ENCODE measurements at regions not wholly inside any gene's neighbourhood (a gene's known extent, or its start where the extent isn't known, plus 50 kb on each side); places are given as distances from the start of the nearest gene placed in this dataset.

DNA sequence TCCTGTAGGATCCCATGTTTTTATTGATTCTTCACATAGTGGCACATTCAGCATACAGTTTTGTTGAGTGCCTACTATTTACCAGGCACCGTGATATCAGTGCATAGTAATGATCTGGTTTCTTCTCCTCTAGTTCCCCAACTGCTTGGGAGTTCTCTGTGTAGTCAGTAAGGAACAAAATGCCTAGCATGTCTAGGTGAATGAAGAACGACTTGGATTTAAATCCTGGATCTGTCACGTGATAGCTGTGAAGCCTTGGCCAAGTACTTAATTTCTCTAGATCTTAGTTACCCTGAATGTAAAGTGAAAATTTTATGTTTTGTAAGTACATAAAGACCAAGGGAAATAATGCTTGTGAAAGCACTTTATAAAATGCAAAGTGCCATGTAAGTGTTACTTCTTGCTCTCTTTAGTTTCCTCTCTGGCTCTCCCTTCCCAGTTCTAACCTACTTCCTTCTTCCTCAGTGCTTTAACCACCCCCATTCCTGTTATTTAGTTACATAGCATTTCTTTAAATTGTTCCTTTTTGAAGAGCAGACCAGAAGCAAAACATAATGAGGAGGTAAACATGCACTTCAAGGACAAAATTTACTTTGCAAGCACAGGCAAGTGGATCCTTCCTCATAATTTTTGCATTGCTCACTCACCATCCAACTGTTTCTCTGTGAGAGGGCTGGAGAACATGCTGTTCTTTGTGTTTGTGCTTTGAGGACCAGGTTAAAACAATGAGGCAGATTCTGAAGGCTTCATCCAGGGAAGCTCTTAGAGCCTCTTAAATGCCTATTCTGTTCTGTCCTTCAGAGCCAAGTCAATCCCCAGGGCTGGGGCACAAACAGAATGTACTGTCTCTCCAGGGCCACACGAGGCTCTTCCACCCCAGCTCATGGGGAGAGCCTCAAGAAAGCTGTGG, 353.9 kb upstream of the TENM4 start:
- Histone ChIP-seq H3K36me3 (ENCODE audit: control insufficient read depth, insufficient read depth, low read length) (no peaks in the 10 kb centered on the region), H3K27me3 (ENCODE audit: control insufficient read depth, insufficient read depth, low read length) (no peaks in the 10 kb centered on the region), H4K20me1 (ENCODE audit: insufficient read depth, low read length) (no peaks in the 10 kb centered on the region), H3K9me1 (ENCODE audit: insufficient read depth, low read length) (no peaks in the 10 kb centered on the region), H3K27ac (ENCODE audit: insufficient read depth, low read length) (no peak overlapping the region), H2BK20ac (ENCODE audit: low read depth, low read length) (no peak overlapping the region), H4K8ac (ENCODE audit: low read depth in 2 of 2, low read length in 2 of 2) (no peak overlapping the region), H3K4me3 (ENCODE audit: insufficient read depth, low read depth, low read length) (no peak overlapping the region), H3K56ac (ENCODE audit: extremely low read depth, insufficient read depth, low read length) (no peak overlapping the region), H2AK5ac (ENCODE audit: low read depth, low read length) (no peak overlapping the region), H3K18ac (ENCODE audit: low read depth, low read length) (no peak overlapping the region), H3K9ac (ENCODE audit: low read depth, low read length) (no peak overlapping the region), H4K91ac (ENCODE audit: insufficient read depth, low read depth, low read length) (no peak overlapping the region), H3K4ac (ENCODE audit: low read depth, low read length) (no peak overlapping the region), H3K9me3 (ENCODE audit: control insufficient read depth, insufficient read depth, low read length) (no peaks in the 10 kb centered on the region), H3K4me1 (ENCODE audit: control insufficient read depth, insufficient read depth, low read length) (no peaks in the 10 kb centered on the region), H4K5ac (ENCODE audit: low read depth, low read length) (no peak overlapping the region), H2BK15ac (ENCODE audit: low read depth, low read length) (no peak overlapping the region), H2BK5ac (ENCODE audit: low read depth, low read length, poor library complexity, severe bottlenecking) (no peak overlapping the region), H3K14ac (replicated peaks; ENCODE audit: low read depth, low read length) (no peak overlapping the region), H3K4me2 (ENCODE audit: low read depth, low read length) (no peak overlapping the region), H3K23ac (ENCODE audit: low read depth, low read length) (no peak overlapping the region), H2AK9ac (replicated peaks; ENCODE audit: low read depth, low read length, poor library complexity) (no peak overlapping the region), H2BK120ac (ENCODE audit: low read depth, low read length) (no peak overlapping the region), H3K79me1 (ENCODE audit: low read depth in 1 of 2, low read length in 2 of 2) (no peaks in the 10 kb centered on the region), H2AFZ (replicated peaks; ENCODE audit: low read length, poor library complexity) (no peak overlapping the region)
- dilution Hi-C loops (cut with HindIII; ENCODE audit: low sequenced_read_pairs, unreplicated experiment), result no loop called here
- WGBS, 2 experiments (ENCODE audit: extremely low coverage in 2 of 2, insufficient read length in 1 of 2), result 0% methylated on average over 1 of the region's 4 CpGs; no CpG with 5 or more reads in 1 of the 2 experiments
- DNase-seq, result no peak
- ATAC-seq (ENCODE audit: low read depth), result no peak
- in situ Hi-C loops (cut with MboI; ENCODE audit: low sequenced_read_pairs), result no loop called here
- intact Hi-C loops (cut with micrococcal nuclease), result no loop called here
- TF ChIP-seq USF2 (IDR thresholded peaks at IDR 0.05; ENCODE audit: low read depth, low read length) (no peak), RAD21 (IDR thresholded peaks at IDR 0.05; ENCODE audit: low read length) (no peak), SMC3 (IDR thresholded peaks at IDR 0.05; ENCODE audit: low read depth, low read length) (no peak), RCOR1 (IDR thresholded peaks at IDR 0.05; ENCODE audit: insufficient replicate concordance, low read length) (no peak), MAFK (IDR thresholded peaks at IDR 0.05; ENCODE audit: low read depth, low read length) (no peak), MAZ (IDR thresholded peaks at IDR 0.05; ENCODE audit: borderline replicate concordance, low read depth, low read length) (no peak), FOS (IDR thresholded peaks at IDR 0.05; ENCODE audit: low read depth, low read length) (no peak), RFX5 (IDR thresholded peaks at IDR 0.05; ENCODE audit: low read depth, low read length) (no peak), POLR2A (IDR thresholded peaks at IDR 0.05; ENCODE audit: low read depth, low read length) (no peak), CEBPB (IDR thresholded peaks at IDR 0.05; ENCODE audit: low read depth, low read length) (no peak), MXI1 (IDR thresholded peaks at IDR 0.05; ENCODE audit: borderline replicate concordance, low read depth, low read length) (no peak)
- TF ChIP-seq, protein P1, sequence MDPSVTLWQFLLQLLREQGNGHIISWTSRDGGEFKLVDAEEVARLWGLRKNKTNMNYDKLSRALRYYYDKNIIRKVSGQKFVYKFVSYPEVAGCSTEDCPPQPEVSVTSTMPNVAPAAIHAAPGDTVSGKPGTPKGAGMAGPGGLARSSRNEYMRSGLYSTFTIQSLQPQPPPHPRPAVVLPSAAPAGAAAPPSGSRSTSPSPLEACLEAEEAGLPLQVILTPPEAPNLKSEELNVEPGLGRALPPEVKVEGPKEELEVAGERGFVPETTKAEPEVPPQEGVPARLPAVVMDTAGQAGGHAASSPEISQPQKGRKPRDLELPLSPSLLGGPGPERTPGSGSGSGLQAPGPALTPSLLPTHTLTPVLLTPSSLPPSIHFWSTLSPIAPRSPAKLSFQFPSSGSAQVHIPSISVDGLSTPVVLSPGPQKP (IDR thresholded peaks at IDR 0.05; ENCODE audit: borderline replicate concordance, low read depth, low read length), result no peak
- no TSS peak for BruUV-seq (replicated peaks)
- ChIA-PET CTCF (no interaction called here), POLR2A (ENCODE audit: unreplicated experiment) (no interaction called here)
